A673 (cell line): ENCODE measurements at regions not wholly inside any gene's neighbourhood (a gene's known extent, or its start where the extent isn't known, plus 50 kb on each side); places are given as distances from the start of the nearest gene placed in this dataset.

Source experiments
- BruUV-seq: library from RNA; stranded (reverse); fragments of 400-500 nt; replicated peaks from 2 replicates; lab custom pipeline; 2021; lab: Mats Ljungman, UMichigan
- CTCF ChIA-PET: fragments of 300-600 bp; sonication (Branson Sonifier 250); formaldehyde crosslinking; loops from one replicate; lab custom pipeline; 2022; ENCODE audit warnings: antibody characterized with exemption; lab: Charles Lee
- POLR2A ChIA-PET: fragments of 300-600 bp; sonication (Branson Sonifier 250); formaldehyde crosslinking; loops from one replicate; lab custom pipeline; 2022; ENCODE audit warnings: antibody characterized with exemption; ENCODE audit not compliant: low non-redundant PET; lab: Charles Lee
- DNase-seq: peaks from one replicate; pipeline ENCODE4 v3.0.0-alpha.2; 2015; ENCODE audit warnings: low spot score
- H3K27ac ChIP-seq: fragments of 200-600 bp; sonication (generic); 2 replicates; pipeline ENCODE4 v1.5.1; 2016; ENCODE audit warnings: mixed run types, low read depth, mild to moderate bottlenecking, mixed read lengths, antibody characterized with exemption, low read length; ENCODE audit not compliant: poor library complexity, severe bottlenecking
- H3K27me3 ChIP-seq: fragments of 200-600 bp; sonication (generic); replicated peaks from 2 replicates; pipeline ENCODE4 v1.6.1; 2017; ENCODE audit warnings: mixed run types, low read depth, mild to moderate bottlenecking, mixed read lengths, antibody characterized with exemption, low read length; ENCODE audit not compliant: insufficient read depth, poor library complexity
- H3K36me3 ChIP-seq: fragments of 200-600 bp; sonication (generic); 2 replicates; pipeline ENCODE4 v1.6.1; 2016; ENCODE audit warnings: mixed run types, mild to moderate bottlenecking, mixed read lengths, antibody characterized with exemption, low read length; ENCODE audit not compliant: insufficient read depth, poor library complexity, severe bottlenecking
- H3K4me1 ChIP-seq: fragments of 200-600 bp; sonication (generic); 2 replicates; pipeline ENCODE4 v1.6.1; 2017; ENCODE audit warnings: mixed run types, mild to moderate bottlenecking, mixed read lengths, antibody characterized with exemption, low read length; ENCODE audit not compliant: insufficient read depth, poor library complexity, severe bottlenecking
- H3K4me3 ChIP-seq: fragments of 200-600 bp; sonication (generic); 2 replicates; pipeline ENCODE4 v1.5.1; 2016; ENCODE audit warnings: low read depth, mixed run types, mild to moderate bottlenecking, mixed read lengths, low read length; ENCODE audit not compliant: poor library complexity, severe bottlenecking
- H3K9me3 ChIP-seq: fragments of 200-600 bp; sonication (generic); 2 replicates; pipeline ENCODE4 v1.6.1; 2016; ENCODE audit warnings: mixed run types, low read depth, mild to moderate bottlenecking, mixed read lengths, antibody characterized with exemption, low read length; ENCODE audit not compliant: poor library complexity, severe bottlenecking
- CTCF ChIP-seq: fragments of 300-800, 200-600 bp; sonication (generic); conservative IDR thresholded peaks from 2 replicates; pipeline ENCODE4 v1.5.1; 2017; ENCODE audit warnings: low read depth, mild to moderate bottlenecking, antibody characterized with exemption, low read length, moderate library complexity, mixed read lengths
- EZH2 ChIP-seq: fragments of 200-600 bp; sonication (generic); IDR thresholded peaks from 2 replicates; pipeline ENCODE4 v1.6.1; 2017; ENCODE audit warnings: borderline replicate concordance, low read depth, mild to moderate bottlenecking, mixed read lengths, antibody characterized with exemption, low read length; ENCODE audit not compliant: poor library complexity, severe bottlenecking
- intact Hi-C: fragments of 100-400 bp; cut with micrococcal nuclease; formaldehyde crosslinking; loops from one replicate; pipeline ENCODE4 v1.10.0; 2022; ENCODE audit not compliant: unreplicated experiment

- H3K4me1 ChIP-seq, result no peaks in the 10 kb centered on the region
- no TSS peak for BruUV-seq
- ChIA-PET POLR2A (no interaction called here), CTCF (no interaction called here)
- no peak overlapping the region for H3K4me3 ChIP-seq
- no peaks in the 10 kb centered on the region for H3K9me3 ChIP-seq
- TF ChIP-seq CTCF (no peak), EZH2 (no peak)
- no peak overlapping the region for H3K27ac ChIP-seq
- DNase-seq, result no peak
- no peaks in the 10 kb centered on the region for H3K36me3 ChIP-seq
- no peaks in the 10 kb centered on the region for H3K27me3 ChIP-seq
- intact Hi-C loops, result no loop called here
Observed at GRCh38 chr13:104321756-104322155, 1255.5 kb upstream of the SLC10A2 start.

DNA sequence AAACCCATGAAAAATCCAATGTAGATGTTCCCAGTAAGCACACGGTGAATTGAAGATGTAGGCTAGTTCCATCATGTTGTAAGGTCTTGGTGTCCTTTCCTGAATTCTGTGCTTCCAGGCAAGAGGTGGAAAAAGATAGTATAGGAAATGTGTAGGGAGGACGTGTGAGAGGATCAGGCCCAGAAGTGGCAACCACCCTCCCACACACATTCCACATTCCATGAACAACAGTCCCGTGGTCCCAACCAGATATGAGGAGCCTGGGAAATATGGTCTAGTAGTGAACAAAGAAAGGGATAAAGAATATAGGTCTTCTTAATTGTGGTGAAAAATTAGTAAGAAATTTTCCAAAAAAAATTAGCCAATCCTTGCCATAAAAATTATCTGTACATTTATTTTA lies 1254.2 kb upstream of the SLC10A2 start:
- CTCF ChIA-PET, result no interaction called here
- H3K36me3 ChIP-seq, result no peaks in the 10 kb centered on the region
- no TSS peak for BruUV-seq
- H3K27me3 ChIP-seq, result no peaks in the 10 kb centered on the region
- POLR2A ChIA-PET, result no interaction called here
- H3K4me3 ChIP-seq, result no peak overlapping the region
- intact Hi-C loops, result no loop called here
- H3K27ac ChIP-seq, result no peak overlapping the region
- H3K4me1 ChIP-seq, result no peaks in the 10 kb centered on the region
- TF ChIP-seq CTCF, result no peak
- TF ChIP-seq EZH2, result no peak
- no peaks in the 10 kb centered on the region for H3K9me3 ChIP-seq
- no peak for DNase-seq

DNA sequence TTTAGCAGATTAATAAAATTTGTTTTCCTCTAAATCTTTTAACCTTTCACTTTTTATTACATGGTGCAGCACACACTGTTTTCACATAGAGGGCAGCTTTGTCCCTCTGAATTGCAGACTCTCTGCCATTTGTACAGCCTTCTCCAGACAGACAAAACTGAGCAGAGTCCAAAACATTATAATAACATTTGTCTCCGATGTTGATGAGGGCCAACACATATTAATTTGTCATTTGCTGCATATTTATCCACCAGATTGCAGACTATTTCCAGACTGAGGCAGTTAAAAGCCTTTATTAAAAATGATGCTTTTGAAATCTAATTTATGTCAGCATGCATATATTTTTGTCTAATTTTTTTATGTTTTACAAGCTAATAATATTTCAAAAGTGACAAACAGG lies 1251.9 kb upstream of the SLC10A2 start:
- Histone ChIP-seq H3K9me3 (no peaks in the 10 kb centered on the region), H3K27ac (no peak overlapping the region), H3K36me3 (no peaks in the 10 kb centered on the region), H3K27me3 (no peaks in the 10 kb centered on the region), H3K4me1 (no peaks in the 10 kb centered on the region), H3K4me3 (no peak overlapping the region)
- no TSS peak for BruUV-seq
- POLR2A ChIA-PET, result no interaction called here
- no peak for TF ChIP-seq EZH2
- TF ChIP-seq CTCF, result no peak
- intact Hi-C loops, result no loop called here
- CTCF ChIA-PET, result no interaction called here
- DNase-seq, result no peak
